Smooth muscle cell of the brain vasculature (primary cell): ENCODE measurements at regions not wholly inside any gene's neighbourhood (a gene's known extent, or its start where the extent isn't known, plus 50 kb on each side); places are given as distances from the start of the nearest gene placed in this dataset.
A peak's percentile ranks its signal among the peaks of the same experiment; 100 is the strongest.
"Not testable (repeated sequence)": the region's sequence is repeated elsewhere in the genome, so short reads cannot be mapped to it uniquely, and the experiment has no call there.

Experiments used
- DNase-seq: peaks from one replicate; pipeline ENCODE4 v3.0.0-alpha.2; 2012; ENCODE audit warnings: low read depth, low spot score

- no peak for DNase-seq
Measured at GRCh38 chr5:39660020-39660419, 235.2 kb upstream of the DAB2 start.

- no peak for DNase-seq
Measured at GRCh38 chr5:39658866-39659265, 234.1 kb upstream of the DAB2 start.

- no peak for DNase-seq
Measured at GRCh38 chr5:39657943-39658342, 233.2 kb upstream of the DAB2 start.

GRCh38 chr5:39656600-39656999, 231.8 kb upstream of the DAB2 start:
- DNase-seq, result no peak

- no peak for DNase-seq
Measured at GRCh38 chr5:39654715-39655114, 229.9 kb upstream of the DAB2 start.

GRCh38 chr5:39652481-39652880, 227.7 kb upstream of the DAB2 start:
- not testable (repeated sequence) for DNase-seq

- DNase-seq, result no peak
Measured at GRCh38 chr5:39652036-39652435, 227.3 kb upstream of the DAB2 start.

- peak; percentile 13 for DNase-seq
Measured at GRCh38 chr5:39650008-39650762, 225.4 kb upstream of the DAB2 start.

GRCh38 chr5:39648848-39649227, 224.1 kb upstream of the DAB2 start:
- DNase-seq, result no peak

- no peak for DNase-seq
Measured at GRCh38 chr5:39648085-39648847, 223.5 kb upstream of the DAB2 start.

GRCh38 chr5:39640552-39640951, 215.8 kb upstream of the DAB2 start:
- no peak for DNase-seq

GRCh38 chr5:39639618-39640089, 214.9 kb upstream of the DAB2 start:
- DNase-seq, result no peak

- DNase-seq, result no peak
Measured at GRCh38 chr5:39638813-39639212, 214.0 kb upstream of the DAB2 start.

- no peak for DNase-seq
Measured at GRCh38 chr5:39633057-39633456, 208.3 kb upstream of the DAB2 start.

- DNase-seq, result no peak
Measured at GRCh38 chr5:39631958-39632357, 207.2 kb upstream of the DAB2 start.

GRCh38 chr5:39629946-39630345, 205.2 kb upstream of the DAB2 start:
- DNase-seq, result no peak

GRCh38 chr5:39628348-39628747, 203.6 kb upstream of the DAB2 start:
- DNase-seq, result no peak

- DNase-seq, result no peak
Measured at GRCh38 chr5:39624890-39625289, 200.1 kb upstream of the DAB2 start.

GRCh38 chr5:39624268-39624886, 199.6 kb upstream of the DAB2 start:
- no peak for DNase-seq

GRCh38 chr5:39623291-39623865, 198.6 kb upstream of the DAB2 start:
- DNase-seq, result no peak

GRCh38 chr5:39622281-39622680, 197.5 kb upstream of the DAB2 start:
- DNase-seq, result no peak

GRCh38 chr5:39619168-39619818, 194.5 kb upstream of the DAB2 start:
- DNase-seq, result no peak
